NCI-H146 (cell line): ENCODE measurements at regions not wholly inside any gene's neighbourhood (a gene's known extent, or its start where the extent isn't known, plus 50 kb on each side); places are given as distances from the start of the nearest gene placed in this dataset.
A peak's percentile ranks its signal among the peaks of the same experiment; 100 is the strongest.

Experiments
- DNase-seq: peaks from one replicate; lab custom pipeline; 2025; lab: John Stamatoyannopoulos, UW

DNA sequence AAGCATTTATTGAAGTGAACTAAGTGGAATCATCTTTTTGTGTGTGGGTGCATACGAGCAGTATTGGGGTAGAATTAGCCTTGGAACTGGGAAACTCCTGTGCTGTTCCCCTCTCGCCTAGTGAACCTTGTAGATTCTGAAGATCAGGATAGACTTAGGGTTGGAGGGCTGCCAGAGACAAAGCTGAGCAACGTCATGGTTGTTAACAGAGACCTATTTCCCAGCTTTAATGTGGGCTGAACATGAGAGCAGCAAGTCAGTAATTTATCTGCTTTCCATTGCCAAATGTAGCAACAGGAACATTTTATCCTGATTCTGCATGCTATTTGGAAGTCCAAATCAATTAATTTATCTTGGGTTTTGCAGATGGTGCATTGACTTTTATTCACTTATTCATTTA is 246.6 kb downstream of the IL20RB start:
- no peak for DNase-seq

DNA sequence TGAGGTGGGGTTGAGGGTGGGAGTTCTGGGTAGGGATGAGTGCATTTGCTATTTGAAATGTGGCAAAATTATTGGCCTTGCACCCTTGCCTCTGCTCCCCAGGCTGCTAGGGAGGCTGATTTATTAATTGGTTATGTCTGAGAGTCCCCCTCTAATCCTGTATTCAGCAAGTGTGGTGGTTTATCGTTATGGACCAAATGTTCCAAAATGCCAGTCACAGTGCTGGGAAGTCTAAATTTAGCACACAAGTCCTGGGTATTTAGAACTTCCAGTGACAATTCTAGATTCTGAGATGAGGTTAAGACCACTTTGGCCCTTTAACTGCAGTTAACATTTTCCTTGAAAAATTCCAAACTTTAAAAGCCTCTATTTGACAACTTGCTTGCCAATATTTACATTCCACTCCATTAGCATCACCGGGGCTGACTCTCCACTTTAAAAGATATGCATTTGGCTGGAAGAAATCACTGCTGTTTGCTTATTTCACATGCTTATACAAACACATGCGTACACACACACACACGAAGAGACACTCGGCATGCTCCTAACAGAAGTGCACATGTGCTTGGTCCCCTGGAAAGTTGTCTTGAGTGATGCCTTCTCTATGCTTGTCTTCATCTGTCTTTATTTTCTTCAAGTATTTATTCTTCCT is 247.7 kb downstream of the IL20RB start:
- no peak for DNase-seq

DNA sequence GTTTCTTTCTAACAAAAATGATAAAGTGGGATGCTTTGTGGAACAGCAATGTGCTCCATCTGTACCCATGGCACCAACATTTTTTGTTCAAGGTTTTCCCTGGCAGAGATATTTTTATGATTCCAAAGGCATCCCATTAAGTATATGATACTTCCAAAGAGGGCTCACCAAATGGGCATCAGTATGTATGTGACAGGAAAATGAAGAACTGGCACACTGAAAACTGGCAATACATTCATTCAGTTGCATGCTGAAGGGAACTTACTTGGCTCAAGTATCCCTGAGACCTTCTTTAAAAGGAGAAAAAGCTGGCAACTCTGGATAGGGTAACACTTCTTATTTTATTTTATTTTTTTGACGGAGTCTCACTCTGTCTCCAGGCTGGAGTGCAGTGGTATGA is 249.8 kb downstream of the IL20RB start:
- DNase-seq = no peak

GRCh38 chr3:137217733-137218132 is 259.9 kb downstream of the IL20RB start:
- no peak for DNase-seq

DNA sequence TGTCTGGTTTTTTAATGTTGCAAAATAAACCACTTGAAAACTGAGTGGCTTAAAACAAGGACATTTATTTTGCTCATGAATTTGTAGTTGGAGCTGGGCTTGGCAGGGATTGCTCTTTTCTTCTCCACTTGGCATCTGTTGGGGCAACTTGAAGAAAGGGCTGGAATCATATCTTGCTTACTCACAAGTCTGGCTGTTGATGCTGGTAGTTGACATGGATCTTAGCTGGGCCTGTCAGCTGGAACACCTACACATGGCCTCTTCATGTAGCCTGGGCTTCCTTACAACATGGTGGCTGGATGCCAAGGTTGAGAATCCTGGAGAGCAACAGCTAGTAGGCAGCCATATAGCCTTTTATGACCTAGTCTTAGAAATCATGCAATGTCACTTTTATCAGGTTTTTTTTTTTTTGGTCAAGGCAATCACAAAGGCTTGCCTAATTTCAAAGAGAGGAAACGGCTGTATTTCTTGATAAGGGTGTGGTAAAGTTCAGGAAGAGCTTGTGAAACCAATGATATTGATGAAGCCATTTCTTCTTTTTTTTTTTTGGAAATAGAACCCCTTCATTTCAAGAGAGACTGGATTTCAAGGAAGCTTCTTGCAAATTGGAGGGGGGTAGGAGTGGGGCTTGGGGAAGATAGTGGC is 262.1 kb downstream of the IL20RB start:
- no peak for DNase-seq

- DNase-seq = no peak
Measured at GRCh38 chr3:137222736-137223225, 265.0 kb downstream of the IL20RB start.

- DNase-seq = no peak
Measured at GRCh38 chr3:137224464-137224863, 266.7 kb downstream of the IL20RB start.

DNA sequence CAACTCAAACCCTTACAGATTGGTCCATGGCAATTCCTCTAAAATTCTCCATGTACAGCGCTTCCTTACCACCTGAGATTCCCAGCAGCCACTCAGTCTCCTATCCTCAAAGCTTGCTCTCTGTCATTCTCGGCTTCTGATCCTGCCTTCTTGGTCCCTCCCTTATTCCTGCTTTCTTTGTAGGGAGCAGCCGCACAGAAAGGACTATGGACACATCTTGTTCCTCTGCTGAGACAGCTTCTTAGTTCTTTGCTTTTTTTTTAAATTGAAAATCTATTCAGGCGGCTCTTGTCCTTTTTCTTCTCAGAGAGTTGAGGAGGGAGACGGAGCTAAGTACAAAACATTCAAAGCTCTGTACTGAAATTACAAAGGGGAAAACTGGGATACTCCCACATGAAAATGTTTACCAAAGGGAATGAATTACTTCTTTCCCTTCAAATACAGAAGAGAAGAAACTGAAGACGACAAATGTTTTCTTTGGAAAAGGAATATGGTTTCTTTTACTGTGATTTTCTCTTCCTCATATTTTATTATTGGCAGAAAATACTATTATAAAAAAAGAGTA is 285.1 kb downstream of the IL20RB start:
- DNase-seq = no peak

GRCh38 chr3:137246491-137246890 is 288.7 kb downstream of the IL20RB start:
- no peak for DNase-seq

GRCh38 chr3:137249311-137249940 is 291.6 kb downstream of the IL20RB start:
- no peak for DNase-seq

DNA sequence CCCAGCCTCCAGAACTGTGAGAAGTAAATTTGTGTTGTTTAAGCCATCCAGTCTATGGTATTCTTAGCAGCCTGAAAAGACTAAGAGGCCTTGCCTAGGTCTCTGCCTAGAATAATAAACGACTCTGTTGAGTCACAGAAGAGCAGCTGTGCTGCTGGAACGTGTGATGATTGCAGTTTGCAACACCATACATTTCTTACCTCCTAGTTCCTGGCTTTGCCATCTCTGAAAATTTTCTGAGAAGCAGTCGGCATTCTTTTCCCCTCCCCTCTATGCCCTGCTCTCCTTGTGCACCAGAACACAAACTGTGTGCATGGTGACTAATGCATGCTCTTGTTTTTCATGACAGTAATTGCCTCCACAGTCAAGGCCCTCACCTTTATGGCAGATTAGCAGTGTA is 301.3 kb downstream of the IL20RB start:
- DNase-seq = no peak

- DNase-seq = no peak
Measured at GRCh38 chr3:137259701-137260100, 301.9 kb downstream of the IL20RB start.

DNA sequence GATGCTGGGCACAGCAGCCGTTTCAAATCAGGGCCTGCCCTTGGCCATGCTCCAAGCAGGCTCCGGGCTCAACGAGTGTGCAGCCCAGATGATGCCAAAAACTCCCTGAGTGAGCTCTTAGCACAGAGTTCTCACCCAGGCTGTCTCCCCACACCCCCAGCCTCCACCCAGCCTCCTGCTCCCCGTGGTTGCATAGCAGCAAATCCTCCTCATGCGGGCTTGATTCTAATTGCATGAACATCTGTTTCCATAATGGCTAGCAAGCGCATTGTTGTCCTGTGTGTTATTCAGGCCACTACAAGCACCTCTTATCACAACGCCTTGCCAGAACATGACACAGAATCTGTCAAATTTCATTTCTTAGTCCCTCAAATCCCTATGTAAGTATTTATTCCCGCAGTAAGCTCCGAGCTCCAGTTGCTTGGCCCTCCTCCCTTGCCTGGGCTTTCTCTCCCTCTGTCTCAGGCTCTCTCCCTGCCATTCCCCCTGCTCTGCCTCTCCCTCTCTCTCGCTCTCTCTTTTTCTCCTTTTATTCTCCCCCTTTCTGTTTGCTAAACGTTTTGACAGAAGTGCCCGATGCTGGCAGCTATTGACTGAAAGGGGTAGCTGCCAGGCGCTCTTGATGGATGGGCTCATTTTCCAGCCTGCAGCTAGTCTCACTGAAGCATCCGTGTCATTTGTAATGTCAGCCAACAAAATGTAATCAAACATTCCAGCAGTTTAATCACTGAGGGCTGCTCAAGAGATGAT is 306.5 kb downstream of the IL20RB start:
- DNase-seq = peak; percentile 12

GRCh38 chr3:137264843-137265330 is 307.1 kb downstream of the IL20RB start:
- DNase-seq = no peak

- DNase-seq = no peak
Measured at GRCh38 chr3:137282871-137283270, 325.1 kb downstream of the IL20RB start.

GRCh38 chr3:137285924-137286323 is 328.1 kb downstream of the IL20RB start:
- no peak for DNase-seq

GRCh38 chr3:137293086-137293485 is 335.3 kb downstream of the IL20RB start:
- DNase-seq = no peak

- DNase-seq = no peak
Measured at GRCh38 chr3:137294139-137294538, 336.4 kb downstream of the IL20RB start.

- DNase-seq = no peak
Measured at GRCh38 chr3:137294839-137295238, 337.1 kb downstream of the IL20RB start.

GRCh38 chr3:137295336-137295735 is 337.6 kb downstream of the IL20RB start:
- DNase-seq = no peak

DNA sequence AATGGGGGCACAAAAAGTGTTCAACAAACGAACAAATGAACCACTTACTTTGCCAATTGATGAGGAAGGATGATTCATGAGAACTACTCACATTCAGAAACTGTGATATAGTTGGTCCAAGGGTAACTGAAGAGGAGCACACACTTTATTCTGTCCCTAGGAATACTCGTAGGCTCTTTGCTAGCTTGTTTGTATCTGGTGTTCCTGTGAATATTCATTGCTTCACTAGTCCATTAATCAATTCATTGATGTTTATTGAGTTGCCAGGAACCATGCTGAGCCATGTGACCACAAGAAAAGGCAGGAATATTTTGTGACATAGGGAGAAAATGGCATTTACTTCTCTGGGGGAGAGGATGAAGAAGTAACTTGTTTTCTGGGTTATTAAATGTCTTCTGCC is 338.3 kb downstream of the IL20RB start:
- no peak for DNase-seq

DNA sequence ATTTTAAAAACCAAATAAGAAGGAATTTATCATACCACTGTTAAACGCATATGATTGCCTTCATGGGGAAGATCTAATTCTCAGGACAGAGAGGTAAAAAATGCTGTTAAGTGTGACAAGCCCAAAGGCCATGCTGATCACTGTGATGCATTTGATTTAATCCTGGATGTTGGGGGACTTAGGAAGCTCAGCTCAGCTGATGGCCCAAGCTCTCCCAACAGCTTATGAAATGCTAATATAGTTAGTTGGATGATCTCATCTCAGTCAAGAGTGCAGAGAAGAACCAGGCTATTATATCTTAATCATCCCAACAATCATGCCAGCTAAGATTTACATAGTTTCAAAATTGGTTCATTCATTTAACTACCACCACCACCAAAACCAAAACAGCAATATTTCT is 340.0 kb downstream of the IL20RB start:
- DNase-seq = no peak
